HG03439 (cell line): ENCODE measurements at regions not wholly inside any gene's neighbourhood (a gene's known extent, or its start where the extent isn't known, plus 50 kb on each side); places are given as distances from the start of the nearest gene placed in this dataset.
"Not testable (repeated sequence)": the region's sequence is repeated elsewhere in the genome, so short reads cannot be mapped to it uniquely, and the experiment has no call there.

Experiments used
- ATAC-seq: cut with Tn5 transposase; IDR thresholded peaks from one replicate; pipeline ENCODE4 v1.9.1; 2021; ENCODE audit warnings: mild to moderate bottlenecking, moderate library complexity; ENCODE audit not compliant: unreplicated experiment

GRCh38 chr3:72028726-72029125 lies 243.8 kb upstream of the PROK2 start:
- ATAC-seq: not testable (repeated sequence)

GRCh38 chr3:72028307-72028706 lies 243.4 kb upstream of the PROK2 start:
- not testable (repeated sequence) for ATAC-seq

- not testable (repeated sequence) for ATAC-seq
Measured at GRCh38 chr3:72027728-72028127, 242.8 kb upstream of the PROK2 start.

GRCh38 chr3:72022027-72022426 lies 237.1 kb upstream of the PROK2 start:
- no peak for ATAC-seq

- ATAC-seq: no peak
Measured at GRCh38 chr3:72021531-72021930, 236.6 kb upstream of the PROK2 start.

- ATAC-seq: no peak
Measured at GRCh38 chr3:72018343-72018984, 233.5 kb upstream of the PROK2 start.

- no peak for ATAC-seq
Measured at GRCh38 chr3:72017935-72018334, 233.0 kb upstream of the PROK2 start.

- ATAC-seq: no peak
Measured at GRCh38 chr3:72017311-72017710, 232.4 kb upstream of the PROK2 start.

- ATAC-seq: no peak
Measured at GRCh38 chr3:72015463-72015862, 230.5 kb upstream of the PROK2 start.

- no peak for ATAC-seq
Measured at GRCh38 chr3:72013084-72013483, 228.1 kb upstream of the PROK2 start.

- ATAC-seq: no peak
Measured at GRCh38 chr3:72012363-72012762, 227.4 kb upstream of the PROK2 start.

GRCh38 chr3:72011485-72011884 lies 226.5 kb upstream of the PROK2 start:
- no peak for ATAC-seq

- no peak for ATAC-seq
Measured at GRCh38 chr3:72009851-72010443, 225.0 kb upstream of the PROK2 start.

- no peak for ATAC-seq
Measured at GRCh38 chr3:72008226-72008996, 223.5 kb upstream of the PROK2 start.

GRCh38 chr3:72006631-72007556 lies 221.9 kb upstream of the PROK2 start:
- no peak for ATAC-seq

GRCh38 chr3:72004749-72005292 lies 219.9 kb upstream of the PROK2 start:
- no peak for ATAC-seq

GRCh38 chr3:72003936-72004335 lies 219.0 kb upstream of the PROK2 start:
- no peak for ATAC-seq

- ATAC-seq: no peak
Measured at GRCh38 chr3:72001758-72002157, 216.8 kb upstream of the PROK2 start.

- ATAC-seq: no peak
Measured at GRCh38 chr3:71998995-71999673, 214.2 kb upstream of the PROK2 start.

- no peak for ATAC-seq
Measured at GRCh38 chr3:71997066-71997653, 212.2 kb upstream of the PROK2 start.
